Activated CD8-positive, alpha-beta memory T cell treated with anti-CD3 and anti-CD28 coated beads for 1 hour (primary cell): ENCODE measurements at regions not wholly inside any gene's neighbourhood (a gene's known extent, or its start where the extent isn't known, plus 50 kb on each side); places are given as distances from the start of the nearest gene placed in this dataset.
"Not testable (repeated sequence)": the region's sequence is repeated elsewhere in the genome, so short reads cannot be mapped to it uniquely, and the experiment has no call there.

Experiments
- DNase-seq, 2 donors: peaks; one replicate each; pipeline ENCODE4 v3.0.0-alpha.2; 2020; ENCODE audit warnings: low read depth in 1 of 2; ENCODE audit errors: extremely low read depth in 1 of 2

- no peak for DNase-seq
Measured at GRCh38 chr7:10507032-10507431, 466.6 kb upstream of the PHF14 start.

DNA sequence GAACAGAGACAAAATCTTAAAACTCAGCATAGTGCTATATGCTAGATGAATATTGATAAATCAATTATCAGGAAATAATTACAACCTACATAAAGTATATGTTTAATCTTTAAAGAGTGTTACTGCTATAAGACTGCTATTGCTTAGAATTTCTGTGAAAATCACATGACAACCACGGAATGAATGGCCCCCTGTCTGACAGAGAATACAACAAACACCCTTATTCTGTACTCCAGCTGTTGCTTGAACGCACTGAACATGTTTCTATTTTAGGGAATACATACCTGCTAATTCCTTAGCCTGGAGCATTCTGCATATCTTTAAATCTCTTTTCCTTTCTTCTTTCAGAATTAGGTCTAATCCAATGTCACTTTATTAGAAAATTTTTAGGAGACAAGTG is 452.4 kb upstream of the PHF14 start:
- DNase-seq = no peak

DNA sequence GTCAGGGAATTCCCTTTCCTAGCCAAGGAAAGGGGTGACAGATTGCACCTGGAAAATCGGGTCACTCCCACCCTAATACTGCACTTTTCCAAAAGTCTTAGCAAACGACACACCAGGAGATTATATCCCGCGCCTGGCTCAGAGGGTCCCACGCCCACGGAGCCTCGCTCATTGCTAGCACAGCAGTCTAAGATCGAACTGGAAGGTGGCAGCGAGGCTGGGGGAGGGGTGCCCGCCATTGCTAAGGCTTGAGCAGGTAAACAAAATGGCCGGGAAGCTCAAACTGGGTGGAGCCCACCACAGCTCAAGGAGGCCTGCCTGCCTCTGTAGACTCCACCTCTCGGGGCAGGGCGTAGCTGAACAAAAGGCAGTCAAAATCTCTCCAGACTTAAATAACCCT is 440.2 kb upstream of the PHF14 start:
- DNase-seq = not testable (repeated sequence)

GRCh38 chr7:10536561-10536960 is 437.1 kb upstream of the PHF14 start:
- no peak for DNase-seq

- DNase-seq = no peak
Measured at GRCh38 chr7:10537764-10538163, 435.9 kb upstream of the PHF14 start.

GRCh38 chr7:10557375-10557774 is 416.3 kb upstream of the PHF14 start:
- DNase-seq = no peak

DNA sequence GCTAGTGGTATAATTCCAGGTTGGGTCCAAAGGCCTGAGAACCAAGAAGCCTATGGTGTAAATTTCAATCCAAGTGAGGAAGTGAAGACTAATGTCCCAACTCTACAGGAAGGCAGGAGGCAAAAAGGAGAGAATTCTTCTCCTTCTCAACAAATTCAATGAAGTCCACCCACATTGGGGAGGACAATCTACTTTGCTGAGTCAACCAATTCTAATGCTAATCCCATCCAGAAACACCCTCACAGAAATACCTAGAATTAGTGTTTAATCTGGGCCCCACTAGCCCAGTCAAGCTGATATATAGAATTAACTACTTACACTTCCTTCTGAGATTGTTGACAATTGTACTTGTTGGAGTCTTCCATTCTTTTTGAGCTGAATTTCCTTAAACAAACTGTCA is 413.2 kb upstream of the PHF14 start:
- DNase-seq = no peak

DNA sequence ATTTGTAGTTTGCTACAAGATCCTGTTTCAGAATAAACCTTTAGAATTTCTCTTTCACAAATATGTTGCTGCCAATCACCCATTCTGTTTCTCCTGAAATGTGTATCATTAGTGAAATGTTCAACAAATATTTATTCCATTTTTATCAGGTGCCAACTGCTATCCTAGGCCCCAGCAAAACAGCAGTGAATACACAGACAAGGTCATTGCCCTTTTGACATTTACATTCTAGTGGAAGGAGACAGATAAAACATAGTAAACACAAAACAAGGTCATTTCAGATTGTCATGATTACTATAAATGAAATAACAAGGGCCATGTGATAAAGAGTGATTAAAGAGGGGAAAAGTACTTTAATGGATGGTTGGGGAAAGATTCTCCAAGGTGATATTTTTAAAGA is 404.8 kb upstream of the PHF14 start:
- no peak for DNase-seq

DNA sequence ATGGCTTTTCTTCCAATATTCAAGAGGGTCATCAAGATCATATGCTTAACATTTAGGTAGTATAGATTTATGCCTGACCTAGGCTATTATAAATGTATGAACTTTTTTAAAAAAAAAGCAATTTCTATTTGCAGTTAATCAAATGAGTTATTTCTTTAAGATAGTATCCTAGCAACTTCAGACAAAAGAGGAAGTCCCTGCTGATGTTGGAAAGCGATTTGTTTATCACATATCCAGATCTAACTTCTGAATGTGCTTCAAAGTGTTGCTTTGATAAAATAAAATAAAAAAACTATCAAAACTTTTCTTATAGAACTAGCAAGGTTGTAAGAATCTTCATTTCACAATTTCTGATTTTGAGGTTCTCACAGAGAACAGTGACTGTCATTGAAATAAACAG is 401.9 kb upstream of the PHF14 start:
- no peak for DNase-seq

DNA sequence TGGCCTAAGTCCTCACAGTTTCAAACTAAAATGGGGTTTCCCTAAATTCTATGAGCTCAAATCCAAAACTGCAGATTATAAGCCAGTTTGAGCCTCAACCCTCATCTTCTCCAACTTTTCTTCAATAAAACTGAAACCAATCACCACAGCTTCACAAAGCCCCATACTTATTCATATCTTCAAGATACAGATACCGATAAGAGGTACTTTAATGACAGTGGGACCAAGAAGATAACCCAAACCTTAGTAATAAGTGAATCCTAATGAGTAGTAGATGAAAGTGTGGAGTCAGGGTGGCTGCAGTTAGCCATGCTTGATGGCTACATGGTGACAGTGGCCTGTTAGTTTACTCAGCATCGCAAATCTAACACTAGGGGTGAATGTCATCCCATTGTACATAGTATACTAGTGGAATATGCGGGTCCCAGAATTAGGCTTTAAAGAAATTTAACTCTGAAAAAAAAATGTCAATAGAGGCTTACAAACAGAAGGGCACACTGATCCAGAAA is 395.8 kb upstream of the PHF14 start:
- no peak for DNase-seq

GRCh38 chr7:10579561-10579960 is 394.1 kb upstream of the PHF14 start:
- no peak for DNase-seq

DNA sequence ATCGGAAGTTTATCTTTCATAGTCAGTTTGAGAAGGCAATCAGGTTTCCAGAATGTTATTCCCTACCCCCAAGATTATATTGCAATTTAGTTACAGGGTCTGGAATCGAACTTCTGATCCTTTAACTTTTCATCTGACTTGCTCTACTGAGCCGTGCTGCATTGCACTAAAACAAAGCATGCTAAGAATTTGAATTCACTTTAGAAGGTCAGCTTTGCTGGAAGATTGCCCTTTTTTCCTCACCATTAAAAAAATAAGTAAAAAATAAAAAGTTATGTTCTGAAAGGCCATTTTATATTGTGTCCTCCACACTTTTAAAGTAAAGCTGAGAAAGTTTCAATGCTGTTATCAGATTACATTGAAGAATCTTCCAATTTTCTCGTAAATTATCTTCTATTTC is 388.8 kb upstream of the PHF14 start:
- DNase-seq = no peak

DNA sequence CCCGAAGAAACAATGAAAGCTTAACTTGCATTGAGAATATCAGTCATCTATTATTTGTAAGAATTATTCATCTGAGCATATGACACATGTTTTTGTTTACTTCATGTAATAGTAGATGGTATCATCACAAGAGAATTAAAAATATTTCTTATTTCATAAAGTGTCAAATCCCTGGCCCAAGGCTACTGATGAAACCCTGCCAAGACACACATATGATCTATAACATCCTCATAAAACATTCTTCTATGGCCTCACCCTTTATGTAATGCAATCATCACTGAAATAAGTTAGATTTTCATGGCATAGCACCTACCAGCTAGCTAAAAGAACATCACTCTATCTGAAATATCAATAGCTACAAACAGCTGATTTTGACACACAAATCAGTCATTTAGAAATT is 385.6 kb upstream of the PHF14 start:
- DNase-seq = no peak

DNA sequence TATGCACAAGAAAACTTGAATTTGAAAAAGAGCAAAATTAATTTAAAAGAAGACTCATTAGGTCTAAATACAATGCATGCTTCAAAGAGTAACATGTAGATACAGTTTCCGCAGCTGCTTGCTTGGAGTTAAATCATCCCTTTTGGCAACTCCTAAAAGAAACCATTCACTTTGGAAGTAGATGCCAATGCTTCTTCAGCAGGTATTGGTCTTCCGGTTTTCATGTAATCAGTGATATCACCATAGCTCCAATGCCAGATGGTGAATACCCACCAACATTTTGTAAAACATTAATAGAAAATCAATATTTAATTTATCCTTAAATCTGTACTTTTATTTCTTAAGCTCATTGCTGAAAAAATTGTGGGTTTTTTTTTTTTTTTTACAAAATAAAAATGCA is 381.1 kb upstream of the PHF14 start:
- no peak for DNase-seq

- no peak for DNase-seq
Measured at GRCh38 chr7:10593080-10593479, 380.6 kb upstream of the PHF14 start.

GRCh38 chr7:10596827-10597226 is 376.8 kb upstream of the PHF14 start:
- DNase-seq = no peak

- no peak for DNase-seq
Measured at GRCh38 chr7:10604128-10604527, 369.5 kb upstream of the PHF14 start.

DNA sequence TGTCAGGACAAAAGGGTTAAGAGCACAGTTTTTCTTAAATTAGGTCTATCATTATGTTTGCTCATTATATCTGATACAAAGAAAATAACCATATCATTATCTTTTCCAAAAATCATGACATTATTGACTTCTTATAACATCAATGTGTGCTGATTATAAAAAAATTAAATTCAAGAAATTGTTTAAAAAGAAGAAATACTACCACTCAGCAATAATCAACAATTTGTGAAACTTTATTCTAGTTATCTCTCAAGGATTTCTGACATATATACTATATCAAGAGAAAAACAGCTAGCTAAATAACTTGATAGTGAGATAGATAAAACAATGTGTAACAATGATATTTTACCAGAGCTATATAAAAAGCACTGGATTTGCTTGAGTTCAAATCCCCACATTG is 360.7 kb upstream of the PHF14 start:
- DNase-seq = no peak

DNA sequence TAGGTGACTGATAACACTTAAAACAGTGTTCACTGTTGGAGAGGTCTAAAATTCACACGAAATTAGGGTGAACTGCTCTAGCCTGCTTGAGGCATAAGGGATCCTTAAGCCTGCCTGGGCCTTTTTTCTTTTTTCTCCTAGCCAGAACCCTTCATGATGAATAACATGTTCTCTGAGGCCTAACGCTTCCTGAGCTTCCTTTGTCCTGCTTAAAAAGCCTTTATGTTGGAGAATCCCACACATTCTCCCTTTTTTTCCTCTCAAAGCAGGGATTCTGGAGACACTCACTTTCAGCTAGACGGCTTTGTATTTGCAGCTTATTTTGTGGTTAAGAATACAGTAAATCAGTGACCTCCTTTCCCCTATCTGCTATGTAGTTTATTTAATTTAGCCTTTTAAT is 354.7 kb upstream of the PHF14 start:
- no peak for DNase-seq

- no peak for DNase-seq
Measured at GRCh38 chr7:10632712-10633111, 341.0 kb upstream of the PHF14 start.

DNA sequence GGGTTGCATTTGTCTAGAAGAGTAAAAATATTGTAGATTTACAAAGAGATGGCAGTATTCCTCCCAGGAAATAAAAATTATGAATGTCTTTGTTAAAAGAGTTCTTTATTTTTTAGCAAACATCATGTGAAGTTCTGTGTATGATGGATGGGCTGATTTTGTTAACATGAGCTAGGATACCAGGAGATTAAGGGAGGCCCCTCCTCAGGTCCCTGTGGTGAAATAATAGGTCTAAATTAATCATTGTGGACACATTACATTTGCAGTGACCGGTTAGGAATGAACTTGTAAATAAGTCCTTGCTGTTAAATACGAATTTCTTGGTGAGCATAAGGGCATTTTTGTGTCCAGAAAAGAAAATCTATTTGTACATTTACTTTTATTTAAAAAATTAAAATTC is 339.4 kb upstream of the PHF14 start:
- no peak for DNase-seq

DNA sequence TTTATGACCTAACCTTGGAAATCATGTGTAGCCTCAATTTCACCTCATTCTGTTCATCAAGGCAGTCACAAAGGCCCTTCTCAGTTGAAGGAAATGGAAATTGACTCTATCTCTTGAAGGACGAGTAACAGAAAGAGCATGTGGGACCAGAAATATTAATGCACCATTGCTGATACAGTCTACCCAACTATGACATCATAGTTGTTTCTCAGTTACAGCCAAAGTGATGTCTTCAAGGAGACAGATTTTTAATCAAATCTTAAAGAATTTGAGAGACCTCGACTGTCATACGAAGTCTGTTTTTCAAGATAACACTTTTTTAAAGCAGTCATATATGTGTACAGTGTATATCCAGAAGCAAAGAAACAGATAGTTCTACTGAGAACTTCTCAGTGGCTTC is 335.7 kb upstream of the PHF14 start:
- DNase-seq = no peak

DNA sequence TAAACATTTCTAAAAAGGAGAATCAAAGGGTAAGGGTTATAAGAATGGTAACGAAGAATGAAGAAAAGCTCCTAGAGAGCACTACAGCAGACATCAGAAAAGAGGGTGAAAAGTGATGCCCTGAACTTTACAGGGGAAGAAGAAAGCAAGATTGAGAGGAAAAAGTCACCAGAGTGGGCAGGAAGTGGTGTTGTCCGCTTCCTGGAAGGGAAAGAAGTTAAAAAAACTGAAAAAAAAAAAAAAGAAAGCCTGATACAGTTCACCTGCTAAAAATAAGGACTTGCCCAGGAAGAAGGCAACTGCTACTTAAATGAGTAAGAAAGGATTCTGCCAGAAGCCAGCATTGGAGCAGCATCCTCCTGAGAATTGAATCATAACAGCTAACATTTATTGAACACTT is 330.1 kb upstream of the PHF14 start:
- DNase-seq = no peak

DNA sequence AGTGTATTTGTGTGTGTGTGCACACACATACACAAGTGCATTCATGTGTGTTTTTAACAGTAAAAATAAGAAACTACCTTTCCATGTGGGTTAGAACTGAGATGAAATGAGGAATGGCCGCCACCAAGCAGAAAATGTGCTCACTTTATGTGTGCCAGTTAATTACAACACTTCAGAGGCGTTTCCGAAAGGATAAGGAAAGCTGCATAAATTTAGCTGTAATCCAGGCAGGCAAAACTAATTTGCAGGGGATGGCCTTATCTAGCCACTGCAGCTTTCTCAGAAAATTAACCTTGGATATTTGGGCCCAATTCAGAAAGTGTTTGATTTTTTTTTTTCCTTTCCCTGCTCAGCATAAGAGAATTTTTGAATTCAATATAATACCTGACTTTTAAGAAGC is 328.8 kb upstream of the PHF14 start:
- DNase-seq = no peak
